GM18502 (cell line): ENCODE measurements at regions not wholly inside any gene's neighbourhood (a gene's known extent, or its start where the extent isn't known, plus 50 kb on each side); places are given as distances from the start of the nearest gene placed in this dataset.

Source experiments
- ATAC-seq: cut with Tn5 transposase; IDR thresholded peaks from one replicate; pipeline ENCODE4 v1.9.1; 2021; ENCODE audit warnings: mild to moderate bottlenecking; ENCODE audit not compliant: unreplicated experiment, poor library complexity

DNA sequence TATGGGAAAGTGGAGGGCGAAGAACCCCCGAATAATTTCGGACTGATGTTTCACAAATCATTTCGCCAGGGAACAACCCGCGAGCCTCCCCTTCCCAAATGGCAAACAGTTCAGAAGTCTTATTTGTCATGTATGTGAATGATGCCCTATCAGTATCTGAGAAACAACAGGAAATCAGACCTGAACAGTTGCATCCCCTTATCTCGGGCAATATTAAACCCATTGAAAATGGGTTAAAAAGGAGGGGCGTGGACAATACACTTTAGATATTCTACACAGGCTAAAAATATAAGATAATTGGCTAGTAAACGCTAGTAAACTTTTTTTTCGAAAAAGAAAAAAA, 1003.3 kb upstream of the NR2F2 start:
- no peak for ATAC-seq

DNA sequence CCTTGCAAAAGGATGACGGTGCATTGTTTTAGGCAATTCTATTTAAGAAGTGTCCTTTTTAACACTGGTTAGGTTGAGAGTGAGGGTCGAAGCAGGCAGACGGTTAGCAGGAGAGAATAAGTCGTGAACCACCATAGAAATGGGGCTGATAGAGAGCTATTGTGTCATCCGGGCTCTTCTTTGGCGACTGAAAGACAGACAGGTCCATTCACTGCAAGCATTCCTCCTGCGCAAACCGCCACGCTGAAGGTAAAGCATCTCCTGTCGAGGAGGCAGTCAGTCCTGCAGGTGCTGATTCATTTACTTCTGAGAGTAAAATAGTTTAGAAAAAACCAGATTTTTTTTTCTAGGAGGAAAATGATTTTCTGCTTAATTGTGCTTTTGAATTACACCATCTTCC, 1002.8 kb upstream of the NR2F2 start:
- no peak for ATAC-seq

DNA sequence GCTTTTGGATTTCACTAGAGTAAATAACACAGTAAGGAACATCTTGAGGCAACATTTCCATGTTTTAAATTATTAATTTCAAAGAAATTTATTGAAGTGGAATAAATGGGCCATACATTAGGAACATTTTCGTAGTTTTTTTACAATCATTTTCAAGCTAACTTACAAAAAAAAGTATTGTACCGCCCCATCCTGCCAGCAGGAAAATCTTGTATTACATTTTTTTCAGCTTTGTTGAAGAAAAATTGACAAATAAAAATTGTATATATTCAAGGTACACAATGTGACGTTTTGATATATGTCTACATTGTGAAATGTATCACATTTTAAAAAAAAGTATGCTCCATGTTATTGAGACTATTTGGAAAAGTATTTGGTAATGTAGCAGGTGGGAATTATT, 1001.9 kb upstream of the NR2F2 start:
- ATAC-seq = no peak

GRCh38 chr15:95329362-95329761, 1001.1 kb upstream of the NR2F2 start:
- ATAC-seq = no peak

GRCh38 chr15:95341686-95342085, 988.8 kb upstream of the NR2F2 start:
- ATAC-seq = no peak

DNA sequence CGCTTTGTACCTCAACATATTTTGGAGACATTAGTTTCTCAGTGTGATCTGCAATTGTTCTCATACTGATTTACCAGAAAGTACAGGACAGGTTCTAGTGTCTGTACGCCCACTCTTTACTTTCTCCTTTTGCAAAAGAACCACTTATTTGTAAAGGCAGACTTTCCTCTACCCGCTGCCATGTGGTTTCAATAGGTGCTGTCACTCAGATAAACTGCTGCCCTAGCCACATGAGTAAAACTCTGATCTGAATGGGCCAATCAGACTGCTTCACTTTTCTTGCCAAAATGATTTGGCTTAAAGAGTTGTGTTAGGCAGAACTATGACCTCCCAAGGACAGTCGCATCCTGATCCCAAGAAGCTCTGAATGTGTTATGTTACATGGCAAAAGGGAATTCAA, 984.6 kb upstream of the NR2F2 start:
- no peak for ATAC-seq

GRCh38 chr15:95346721-95347475, 983.6 kb upstream of the NR2F2 start:
- ATAC-seq = no peak

GRCh38 chr15:95347837-95348236, 982.7 kb upstream of the NR2F2 start:
- no peak for ATAC-seq

DNA sequence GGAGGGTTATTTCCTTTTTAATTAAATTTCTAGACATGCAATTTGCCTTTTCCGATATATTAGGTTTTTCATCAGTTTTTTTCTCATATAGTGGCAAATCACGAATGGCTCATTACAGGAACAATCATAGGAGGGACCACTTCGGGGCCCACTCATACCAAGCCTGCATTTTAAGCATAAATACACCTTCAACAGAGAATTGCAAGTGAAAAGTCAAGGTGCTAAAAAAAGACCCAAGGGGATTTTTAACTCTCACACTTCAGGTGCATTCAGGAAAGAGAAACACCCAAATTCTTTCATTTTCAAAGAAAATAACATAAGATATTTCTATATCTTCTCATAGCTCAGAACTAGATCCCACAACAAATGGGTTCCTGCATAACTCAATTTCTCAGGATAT, 979.6 kb upstream of the NR2F2 start:
- ATAC-seq = no peak

- no peak for ATAC-seq
These were observed 977.8 kb upstream of the NR2F2 start for GRCh38 chr15:95352631-95353187.

DNA sequence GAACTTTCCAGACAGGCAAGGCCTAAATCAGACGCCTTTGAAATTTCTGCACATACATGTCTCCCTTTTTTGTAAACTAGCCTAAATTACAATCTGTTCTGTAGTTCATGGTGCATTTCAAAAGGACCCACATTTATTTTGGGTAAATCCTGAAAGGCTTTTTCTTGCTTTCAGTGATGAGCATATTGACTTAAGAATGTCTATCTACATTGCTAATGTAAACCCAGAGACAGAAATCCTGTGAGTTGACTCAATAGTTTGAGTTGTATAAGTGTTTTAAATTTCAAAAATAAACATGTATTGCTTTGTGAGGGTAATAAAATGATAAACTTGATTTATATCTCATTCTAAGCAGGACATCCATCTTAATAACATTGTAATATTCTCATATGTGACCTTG, 977.0 kb upstream of the NR2F2 start:
- ATAC-seq = no peak

DNA sequence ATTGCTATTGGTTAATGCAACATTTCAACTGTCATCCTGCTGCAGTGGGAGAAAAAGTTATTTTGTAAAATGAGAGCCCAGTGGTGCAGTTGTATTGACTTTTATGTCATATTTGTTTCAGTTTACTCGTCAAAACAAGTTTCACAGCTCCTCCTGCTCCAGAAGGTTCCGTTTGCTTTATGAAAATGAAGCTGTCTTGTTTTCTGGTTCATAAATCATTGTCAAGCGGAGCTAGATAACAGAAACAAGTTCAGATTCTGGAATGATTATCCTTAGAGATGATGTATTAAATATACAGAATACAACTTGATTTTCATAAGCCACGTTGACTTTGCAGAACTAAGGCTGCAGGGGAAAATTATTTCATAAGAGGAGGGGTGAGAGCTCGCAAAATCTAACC, 970.5 kb upstream of the NR2F2 start:
- ATAC-seq = no peak

GRCh38 chr15:95362306-95362705, 968.2 kb upstream of the NR2F2 start:
- no peak for ATAC-seq

DNA sequence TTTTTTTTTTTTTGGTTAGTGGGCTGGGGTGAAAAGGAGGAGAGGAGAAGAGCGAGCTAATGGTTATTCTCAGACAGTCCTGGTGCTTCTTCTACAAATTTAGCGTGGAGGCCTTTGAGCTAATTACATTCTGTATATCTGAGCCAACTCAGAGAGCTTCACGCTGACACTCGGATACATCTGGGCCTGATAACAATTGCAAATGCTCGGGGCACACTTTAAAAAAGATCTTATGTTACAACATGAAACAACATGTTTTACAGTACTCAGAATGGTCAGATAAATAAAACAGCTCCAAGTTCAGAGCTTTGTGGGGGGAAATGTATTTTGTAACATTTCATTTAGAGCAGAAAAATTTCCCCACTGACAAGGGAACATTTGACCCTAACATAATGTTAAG, 966.9 kb upstream of the NR2F2 start:
- ATAC-seq = no peak

GRCh38 chr15:95365511-95366107, 964.9 kb upstream of the NR2F2 start:
- no peak for ATAC-seq

DNA sequence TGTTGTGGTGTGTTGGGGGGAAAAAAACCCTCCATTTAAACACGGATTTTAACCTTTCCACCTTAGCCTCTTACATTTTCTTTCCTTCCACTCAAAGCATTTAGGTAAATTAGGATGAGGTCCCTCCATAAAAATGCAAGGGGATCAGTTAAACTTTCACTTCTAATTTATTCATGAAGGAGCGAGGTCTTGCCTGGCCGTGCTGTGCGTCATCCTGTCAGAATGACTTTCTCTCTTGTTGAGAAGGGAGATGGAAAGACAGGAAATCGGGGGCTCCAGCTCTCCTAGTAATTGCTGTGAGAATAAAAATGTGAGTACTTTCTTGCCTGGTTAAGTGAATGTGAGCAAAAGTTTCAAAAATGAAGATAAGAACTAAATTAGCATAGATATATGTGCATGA, 962.3 kb upstream of the NR2F2 start:
- no peak for ATAC-seq

DNA sequence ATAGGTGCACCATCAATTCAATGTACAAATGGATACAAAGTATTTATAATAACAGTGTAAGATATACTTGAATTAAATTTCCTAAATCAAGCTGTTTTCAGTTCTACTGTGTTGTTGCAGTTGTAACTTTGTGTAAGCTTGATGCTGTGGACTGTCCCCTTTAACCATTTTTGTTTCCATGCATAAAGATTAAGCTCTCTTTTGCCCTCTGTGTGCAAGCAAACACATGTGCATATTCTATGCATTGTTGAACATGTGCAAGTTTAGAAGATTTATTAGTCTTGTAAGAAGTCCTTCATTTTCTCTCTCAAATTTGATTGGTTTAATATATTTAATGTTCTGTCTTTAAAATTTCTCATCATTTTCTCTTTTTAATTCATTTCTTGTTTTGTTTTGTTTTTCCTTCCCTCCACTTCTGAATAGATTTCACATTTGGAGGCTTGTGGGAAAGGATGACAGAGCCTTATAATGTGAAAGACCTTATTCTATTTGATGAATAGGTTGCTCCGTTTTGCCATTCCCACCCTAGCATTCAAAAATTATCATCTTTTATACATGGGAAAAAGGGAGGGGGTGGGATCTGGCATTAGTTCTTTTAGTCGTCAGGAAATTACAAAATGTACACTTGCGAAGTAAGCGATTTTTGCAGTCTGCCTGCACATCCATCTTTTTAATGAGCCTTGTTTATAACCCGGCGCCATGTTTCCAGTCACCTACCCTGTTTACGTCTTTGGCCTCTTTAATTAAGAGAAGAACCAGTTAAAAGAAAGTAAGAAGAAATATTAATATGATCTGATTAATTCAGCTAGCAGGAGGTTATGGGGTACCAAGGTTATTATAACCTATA, 961.5 kb upstream of the NR2F2 start:
- no peak for ATAC-seq

GRCh38 chr15:95370291-95370690, 960.2 kb upstream of the NR2F2 start:
- ATAC-seq = no peak

- ATAC-seq = no peak
These were observed 958.8 kb upstream of the NR2F2 start for GRCh38 chr15:95371664-95372063.

- ATAC-seq = no peak
These were observed 955.2 kb upstream of the NR2F2 start for GRCh38 chr15:95375281-95375680.

- ATAC-seq = no peak
These were observed 953.1 kb upstream of the NR2F2 start for GRCh38 chr15:95377258-95377852.
